Loucy (cell line): ENCODE measurements at regions not wholly inside any gene's neighbourhood (a gene's known extent, or its start where the extent isn't known, plus 50 kb on each side); places are given as distances from the start of the nearest gene placed in this dataset.

Experiments
- H2AFZ ChIP-seq: fragments of 200-600 bp; sonication (generic); 2 replicates; pipeline ENCODE4 v1.6.0; 2016; ENCODE audit warnings: antibody characterized with exemption, mild to moderate bottlenecking, low read length, moderate library complexity
- H3F3A ChIP-seq: fragments of 200-600 bp; 2 replicates; pipeline ENCODE4 v1.6.0; 2016; ENCODE audit warnings: antibody characterized with exemption, low read depth, mild to moderate bottlenecking
- H3K27me3 ChIP-seq: fragments of 200-600 bp; sonication (generic); 2 replicates; pipeline ENCODE4 v1.6.1; 2014; ENCODE audit warnings: low read length, mild to moderate bottlenecking; ENCODE audit not compliant: insufficient read depth, poor library complexity, severe bottlenecking
- H3K36me3 ChIP-seq: fragments of 200-600 bp; sonication (generic); 2 replicates; pipeline ENCODE4 v1.6.1; 2016; ENCODE audit warnings: low read length; ENCODE audit not compliant: insufficient read depth
- H3K4me1 ChIP-seq: fragments of 200-600 bp; sonication (generic); 2 replicates; pipeline ENCODE4 v1.5.1; 2014; ENCODE audit warnings: low read length, mild to moderate bottlenecking; ENCODE audit not compliant: insufficient read depth, poor library complexity, severe bottlenecking
- H3K4me2 ChIP-seq: fragments of 200-600 bp; sonication (generic); 2 replicates; pipeline ENCODE4 v1.6.0; 2014; ENCODE audit warnings: antibody characterized with exemption, low read length, low read depth, mild to moderate bottlenecking; ENCODE audit not compliant: poor library complexity, severe bottlenecking
- H3K4me3 ChIP-seq: fragments of 200-600 bp; sonication (generic); 2 replicates; pipeline ENCODE4 v1.5.1; 2014; ENCODE audit warnings: low read length, mild to moderate bottlenecking, mixed read lengths; ENCODE audit not compliant: poor library complexity, severe bottlenecking
- H3K79me2 ChIP-seq: fragments of 200-600 bp; sonication (generic); 2 replicates; pipeline ENCODE4 v1.6.1; 2014; ENCODE audit warnings: low read length; ENCODE audit not compliant: insufficient read depth
- H3K9ac ChIP-seq: fragments of 200-600 bp; sonication (generic); 2 replicates; pipeline ENCODE4 v1.6.0; 2014; ENCODE audit warnings: mild to moderate bottlenecking, low read depth, low read length, moderate library complexity; ENCODE audit not compliant: poor library complexity, severe bottlenecking
- H3K9me2 ChIP-seq: fragments of 200-600 bp; sonication (generic); replicated peaks from 2 replicates; pipeline ENCODE4 v1.6.1; 2016; ENCODE audit warnings: low read depth, low read length, mixed read lengths
- H3K9me3 ChIP-seq: fragments of 200-600 bp; sonication (generic); 2 replicates; pipeline ENCODE4 v1.6.1; 2014; ENCODE audit warnings: mild to moderate bottlenecking, antibody characterized with exemption, low read length, low read depth; ENCODE audit not compliant: insufficient read depth
- H4K20me1 ChIP-seq: fragments of 200-600 bp; sonication (generic); 2 replicates; pipeline ENCODE4 v1.6.0; 2014; ENCODE audit warnings: antibody characterized with exemption, low read length, mild to moderate bottlenecking; ENCODE audit not compliant: insufficient read depth, poor library complexity, severe bottlenecking
- CTCF ChIP-seq: fragments of 200-600 bp; sonication (generic); conservative IDR thresholded peaks from 2 replicates; pipeline ENCODE4 v1.5.1; 2014; ENCODE audit warnings: mild to moderate bottlenecking, antibody characterized with exemption, low read length
- EZH2phosphoT487 ChIP-seq: fragments of 200-600 bp; IDR thresholded peaks from 2 replicates; pipeline ENCODE4 v1.6.1; 2018; ENCODE audit warnings: antibody characterized with exemption, mild to moderate bottlenecking, moderate library complexity, borderline replicate concordance

GRCh38 chr20:43831481-43832065 lies 83.1 kb upstream of the TOX2 start:
- no peaks in the 10 kb centered on the region for H3K4me1 ChIP-seq
- H3F3A ChIP-seq, result no peaks in the 10 kb centered on the region
- H3K27me3 ChIP-seq, result no peaks in the 10 kb centered on the region
- no peak overlapping the region for H2AFZ ChIP-seq
- H3K9me2 ChIP-seq, result no peaks in the 10 kb centered on the region
- H4K20me1 ChIP-seq, result no peaks in the 10 kb centered on the region
- no peak overlapping the region for H3K4me3 ChIP-seq
- no peak overlapping the region for H3K9ac ChIP-seq
- H3K36me3 ChIP-seq, result no peaks in the 10 kb centered on the region
- TF ChIP-seq CTCF, result no peak
- no peak for TF ChIP-seq EZH2phosphoT487
- H3K9me3 ChIP-seq, result no peaks in the 10 kb centered on the region
- no peaks in the 10 kb centered on the region for H3K79me2 ChIP-seq
- no peak overlapping the region for H3K4me2 ChIP-seq

GRCh38 chr20:43830883-43831282 lies 83.8 kb upstream of the TOX2 start:
- no peak for TF ChIP-seq EZH2phosphoT487
- TF ChIP-seq CTCF, result no peak
- H3K9me2 ChIP-seq, result no peaks in the 10 kb centered on the region
- H3K9me3 ChIP-seq, result no peaks in the 10 kb centered on the region
- H2AFZ ChIP-seq, result no peak overlapping the region
- H4K20me1 ChIP-seq, result no peaks in the 10 kb centered on the region
- no peaks in the 10 kb centered on the region for H3K4me1 ChIP-seq
- H3F3A ChIP-seq, result no peaks in the 10 kb centered on the region
- H3K9ac ChIP-seq, result no peak overlapping the region
- H3K4me3 ChIP-seq, result no peak overlapping the region
- no peaks in the 10 kb centered on the region for H3K27me3 ChIP-seq
- H3K36me3 ChIP-seq, result no peaks in the 10 kb centered on the region
- H3K4me2 ChIP-seq, result no peak overlapping the region
- no peaks in the 10 kb centered on the region for H3K79me2 ChIP-seq

- H3K9ac ChIP-seq, result no peak overlapping the region
- no peaks in the 10 kb centered on the region for H3K36me3 ChIP-seq
- no peaks in the 10 kb centered on the region for H3K9me3 ChIP-seq
- H3K4me1 ChIP-seq, result no peaks in the 10 kb centered on the region
- H4K20me1 ChIP-seq, result no peaks in the 10 kb centered on the region
- no peaks in the 10 kb centered on the region for H3K79me2 ChIP-seq
- no peak overlapping the region for H3K4me2 ChIP-seq
- no peaks in the 10 kb centered on the region for H3K9me2 ChIP-seq
- no peak overlapping the region for H3K4me3 ChIP-seq
- TF ChIP-seq EZH2phosphoT487 (no peak), CTCF (no peak)
- no peaks in the 10 kb centered on the region for H3K27me3 ChIP-seq
- no peak overlapping the region for H2AFZ ChIP-seq
- no peaks in the 10 kb centered on the region for H3F3A ChIP-seq
Observed at GRCh38 chr20:43829951-43830690, 84.5 kb upstream of the TOX2 start.
